ENCODE measurements at regions not wholly inside any gene's neighbourhood (a gene's known extent, or its start where the extent isn't known, plus 50 kb on each side); places are given as distances from the start of the nearest gene placed in this dataset.

DNA sequence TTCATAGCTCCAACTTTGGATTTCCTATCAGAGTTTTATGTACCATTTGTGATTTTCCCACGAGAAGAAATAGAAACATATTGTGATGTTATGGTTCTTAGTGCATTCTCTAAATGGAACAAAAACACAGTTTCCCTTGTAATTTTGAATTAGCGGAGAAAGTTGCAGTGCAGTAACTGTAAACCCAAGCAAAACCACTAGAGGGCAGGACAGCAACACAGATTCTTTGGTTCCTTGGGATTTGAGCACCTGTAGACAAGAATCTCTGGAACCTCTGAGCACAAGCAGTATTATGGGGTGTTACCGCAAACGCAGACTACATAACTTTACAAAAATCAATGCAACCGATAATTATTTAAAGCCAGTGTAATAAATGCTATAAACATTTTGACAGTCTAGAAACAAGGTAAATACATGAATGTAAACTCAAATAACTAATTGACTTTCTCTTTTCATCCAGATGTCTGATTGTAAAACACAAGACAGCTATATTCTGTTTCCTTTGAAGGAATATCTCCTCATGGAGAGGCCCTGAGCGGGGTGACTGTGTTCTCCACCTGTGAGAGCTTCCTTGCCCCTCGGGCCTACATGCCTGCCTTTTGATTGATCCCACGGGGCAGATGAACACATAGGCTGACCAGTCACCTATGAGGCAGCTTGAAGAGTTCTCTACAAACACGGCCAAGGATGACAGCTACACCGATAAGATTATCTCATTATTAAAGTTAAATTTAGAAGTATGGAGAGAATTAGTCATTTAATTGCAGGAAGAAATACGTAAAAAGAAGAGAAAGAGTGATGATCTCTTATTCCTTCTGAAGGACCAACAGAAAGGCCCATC, 67.5 kb upstream of the COL21A1 start:
- H3K4me3 ChIP-seq: no peak overlapping the region
- no peaks in the 10 kb centered on the region for H3K36me3 ChIP-seq
- no peak overlapping the region for H3K27ac ChIP-seq
- no peaks in the 10 kb centered on the region for H3K9me3 ChIP-seq
- 54 to 57% methylated on average over 8 to 10 of the region's 11 CpGs for WGBS, 2 donors (ENCODE audit: low coverage in 1 of 2)
- TF ChIP-seq, protein P1, sequence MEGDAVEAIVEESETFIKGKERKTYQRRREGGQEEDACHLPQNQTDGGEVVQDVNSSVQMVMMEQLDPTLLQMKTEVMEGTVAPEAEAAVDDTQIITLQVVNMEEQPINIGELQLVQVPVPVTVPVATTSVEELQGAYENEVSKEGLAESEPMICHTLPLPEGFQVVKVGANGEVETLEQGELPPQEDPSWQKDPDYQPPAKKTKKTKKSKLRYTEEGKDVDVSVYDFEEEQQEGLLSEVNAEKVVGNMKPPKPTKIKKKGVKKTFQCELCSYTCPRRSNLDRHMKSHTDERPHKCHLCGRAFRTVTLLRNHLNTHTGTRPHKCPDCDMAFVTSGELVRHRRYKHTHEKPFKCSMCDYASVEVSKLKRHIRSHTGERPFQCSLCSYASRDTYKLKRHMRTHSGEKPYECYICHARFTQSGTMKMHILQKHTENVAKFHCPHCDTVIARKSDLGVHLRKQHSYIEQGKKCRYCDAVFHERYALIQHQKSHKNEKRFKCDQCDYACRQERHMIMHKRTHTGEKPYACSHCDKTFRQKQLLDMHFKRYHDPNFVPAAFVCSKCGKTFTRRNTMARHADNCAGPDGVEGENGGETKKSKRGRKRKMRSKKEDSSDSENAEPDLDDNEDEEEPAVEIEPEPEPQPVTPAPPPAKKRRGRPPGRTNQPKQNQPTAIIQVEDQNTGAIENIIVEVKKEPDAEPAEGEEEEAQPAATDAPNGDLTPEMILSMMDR (IDR thresholded peaks at IDR 0.05): peak; percentile 54 to 73 (median 61)
- no peak for TF ChIP-seq EP300 (IDR thresholded peaks at IDR 0.05)
- ATAC-seq: no peak
- H3K4me1 ChIP-seq: no peaks in the 10 kb centered on the region
- H3K27me3 ChIP-seq: no peaks in the 10 kb centered on the region

DNA sequence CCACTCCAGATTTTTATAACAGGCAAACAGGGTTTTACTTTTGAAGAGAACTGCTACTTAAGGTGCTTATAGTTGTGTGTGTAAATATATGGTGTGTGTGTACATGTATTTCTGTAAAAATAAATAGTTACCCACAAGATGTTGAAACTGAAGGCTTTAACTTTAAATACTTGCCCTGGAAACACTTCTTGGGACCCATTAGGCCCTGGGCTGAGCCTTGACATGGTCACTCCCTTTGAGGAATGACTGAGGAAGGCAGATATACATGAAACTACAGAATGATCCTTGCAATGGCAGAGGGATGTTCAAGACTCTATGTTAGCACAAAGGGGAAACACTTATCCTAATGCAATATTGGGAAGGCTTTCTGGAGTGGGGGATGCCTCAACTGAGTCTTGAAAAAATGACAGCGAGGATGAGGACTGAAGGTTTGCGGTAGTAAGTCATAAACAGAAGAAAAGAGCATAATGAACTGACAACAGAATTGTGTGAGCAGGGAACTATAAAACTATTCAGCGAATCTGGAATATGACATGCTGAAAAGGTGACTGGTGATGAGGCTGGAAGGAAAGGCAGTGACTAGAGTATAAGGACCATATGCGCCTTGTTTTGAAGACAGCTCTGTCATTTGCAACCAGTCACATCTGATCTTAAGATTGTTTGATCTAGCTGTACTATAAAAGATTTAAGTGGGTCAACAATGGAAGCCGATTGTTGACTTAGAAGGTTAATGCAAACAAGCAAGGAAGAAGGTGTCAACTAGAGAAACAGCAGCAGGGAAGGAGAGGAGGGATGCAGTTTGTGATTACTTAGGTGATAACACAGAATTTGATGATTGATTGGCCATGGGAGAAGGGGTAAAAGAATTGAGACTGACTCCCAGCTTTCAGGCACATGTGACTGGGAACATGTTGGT, 64.4 kb upstream of the COL21A1 start:
- WGBS, 2 donors (ENCODE audit: low coverage in 1 of 2): 69 to 96% methylated on average over 4 to 5 of the region's 5 CpGs
- H3K27me3 ChIP-seq: no peaks in the 10 kb centered on the region
- no peak overlapping the region for H3K27ac ChIP-seq
- no peak for ATAC-seq
- no peaks in the 10 kb centered on the region for H3K9me3 ChIP-seq
- no peaks in the 10 kb centered on the region for H3K4me1 ChIP-seq
- no peaks in the 10 kb centered on the region for H3K36me3 ChIP-seq
- TF ChIP-seq EP300 (IDR thresholded peaks at IDR 0.05): no peak
- no peak for TF ChIP-seq POLR2AphosphoS5 (IDR thresholded peaks at IDR 0.05)
- TF ChIP-seq, protein P1 (IDR thresholded peaks at IDR 0.05): no peak
- no peak for TF ChIP-seq POLR2A (IDR thresholded peaks at IDR 0.05)
- no peak overlapping the region for H3K4me3 ChIP-seq

DNA sequence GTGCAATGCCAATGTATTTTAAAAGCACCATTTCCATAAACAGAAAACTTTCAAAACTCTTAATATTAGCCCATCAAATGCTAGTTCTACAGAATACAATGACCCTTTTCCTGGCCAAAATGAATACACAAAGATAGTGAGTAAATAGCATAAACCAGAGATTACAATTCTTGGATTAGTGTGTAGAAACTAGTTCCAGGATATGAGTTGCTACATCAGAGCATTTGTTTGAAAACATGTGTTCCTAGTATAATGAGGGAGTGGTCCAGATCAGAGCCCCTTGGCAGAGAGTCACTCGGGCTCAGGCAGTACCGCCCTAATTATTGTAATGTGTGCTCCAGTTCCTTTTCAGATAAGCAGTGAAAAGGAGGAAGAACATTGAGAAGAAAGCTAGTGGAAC, 63.7 kb upstream of the COL21A1 start:
- Histone ChIP-seq H3K27ac (no peak overlapping the region), H3K4me1 (no peaks in the 10 kb centered on the region), H3K27me3 (no peaks in the 10 kb centered on the region), H3K36me3 (no peaks in the 10 kb centered on the region), H3K4me3 (no peak overlapping the region), H3K9me3 (no peaks in the 10 kb centered on the region)
- TF ChIP-seq EP300 (IDR thresholded peaks at IDR 0.05) (no peak), POLR2AphosphoS5 (IDR thresholded peaks at IDR 0.05) (no peak), POLR2A (IDR thresholded peaks at IDR 0.05) (no peak)
- TF ChIP-seq, protein P1 (IDR thresholded peaks at IDR 0.05): no peak
- WGBS, 2 donors (ENCODE audit: low coverage in 1 of 2): 21 to 69% methylated on average over 2 of the region's 2 CpGs
- ATAC-seq: peak; percentile 50

DNA sequence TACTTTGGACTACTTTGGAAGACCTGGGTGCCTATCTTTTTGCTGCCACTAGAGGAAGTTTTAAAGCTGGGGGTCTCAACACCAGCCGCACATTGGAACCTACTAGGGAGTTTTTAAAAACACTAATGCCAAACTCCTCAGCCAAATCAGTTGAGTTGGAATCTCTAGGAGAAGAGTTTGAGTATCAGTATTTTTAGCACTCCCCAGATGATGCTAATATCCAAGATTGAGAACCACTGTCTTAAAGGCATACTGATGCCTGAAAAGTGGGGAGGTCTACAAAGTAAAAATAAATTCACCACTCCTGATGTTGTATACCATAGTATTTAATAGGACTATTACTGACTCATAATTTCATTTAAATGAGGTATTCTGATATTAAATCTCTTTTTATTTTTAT, 62.9 kb upstream of the COL21A1 start:
- no peaks in the 10 kb centered on the region for H3K4me1 ChIP-seq
- no peak for TF ChIP-seq POLR2AphosphoS5 (IDR thresholded peaks at IDR 0.05)
- WGBS, 2 donors (ENCODE audit: low coverage in 1 of 2): 57 to 82% methylated on average over 1 of the region's 1 CpG
- no peak for ATAC-seq
- H3K36me3 ChIP-seq: no peaks in the 10 kb centered on the region
- no peak overlapping the region for H3K27ac ChIP-seq
- H3K9me3 ChIP-seq: no peaks in the 10 kb centered on the region
- no peaks in the 10 kb centered on the region for H3K27me3 ChIP-seq
- H3K4me3 ChIP-seq: no peak overlapping the region

DNA sequence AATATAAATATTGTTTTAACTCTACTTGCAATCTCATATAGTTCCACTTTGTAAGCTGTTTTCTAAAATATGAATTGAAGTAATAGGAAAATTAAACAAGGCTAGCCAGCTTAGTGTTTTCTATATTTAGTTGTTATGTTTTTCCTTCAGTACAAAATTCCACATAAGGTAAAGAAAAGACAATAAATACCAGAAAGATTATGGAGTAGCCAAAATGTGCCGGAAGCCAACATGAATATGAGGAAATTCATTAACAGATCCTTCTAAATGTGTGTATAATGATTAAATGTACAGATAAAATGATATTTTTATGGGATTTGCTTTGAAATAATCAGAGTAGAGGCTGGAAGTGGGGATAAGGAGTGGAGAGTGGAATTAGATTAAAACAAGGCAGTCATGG, 52.5 kb upstream of the COL21A1 start:
- H3K4me3 ChIP-seq: no peak overlapping the region
- H3K4me1 ChIP-seq: peaks cover 0 to 12% (median 0%) of the 10 kb centered on the region in 3 donors
- TF ChIP-seq EP300 (IDR thresholded peaks at IDR 0.05) (no peak), POLR2A (IDR thresholded peaks at IDR 0.05) (no peak), POLR2AphosphoS5 (IDR thresholded peaks at IDR 0.05) (no peak)
- H3K27ac ChIP-seq: no peak overlapping the region
- H3K9me3 ChIP-seq: no peaks in the 10 kb centered on the region
- no peak for ATAC-seq
- no peaks in the 10 kb centered on the region for H3K36me3 ChIP-seq
- 55 to 89% methylated on average over 1 of the region's 1 CpG for WGBS, 2 donors (ENCODE audit: low coverage in 1 of 2)
- no peaks in the 10 kb centered on the region for H3K27me3 ChIP-seq
